PC-9 (cell line): ENCODE measurements at regions not wholly inside any gene's neighbourhood (a gene's known extent, or its start where the extent isn't known, plus 50 kb on each side); places are given as distances from the start of the nearest gene placed in this dataset.

Experiments
- BruUV-seq: library from RNA; stranded (reverse); fragments of 400-500 nt; replicated peaks from 2 replicates; lab custom pipeline; 2021; lab: Mats Ljungman, UMichigan
- CTCF ChIA-PET: fragments of 300-600 bp; sonication (Branson Sonifier 250); formaldehyde crosslinking; loops from one replicate; lab custom pipeline; 2022; ENCODE audit warnings: antibody characterized with exemption; lab: Charles Lee
- POLR2A ChIA-PET: fragments of 300-600 bp; sonication (Branson Sonifier 250); formaldehyde crosslinking; loops from one replicate; lab custom pipeline; 2022; ENCODE audit warnings: antibody characterized with exemption; ENCODE audit not compliant: unreplicated experiment; lab: Charles Lee
- DNase-seq, 2 experiments: peaks; one replicate each; pipeline versions ENCODE4 v3.0.0 to v3.0.0-alpha.2; 2015 to 2022; ENCODE audit warnings: mixed read lengths in 1 of 2
- H2AFZ ChIP-seq: fragments of 200-600 bp; sonication (generic); 2 replicates; pipeline ENCODE4 v1.8.1; 2017; ENCODE audit warnings: antibody characterized with exemption
- H3F3A ChIP-seq: fragments of 200-600 bp; sonication (generic); 2 replicates; pipeline ENCODE4 v1.8.1; 2017; ENCODE audit warnings: antibody characterized with exemption, mild to moderate bottlenecking, low read depth; ENCODE audit not compliant: insufficient read depth
- H3K27ac ChIP-seq: fragments of 200-600 bp; sonication (generic); 2 replicates; pipeline ENCODE4 v1.6.1; 2016; ENCODE audit warnings: mixed run types
- H3K27me3 ChIP-seq: fragments of 200-600 bp; sonication (generic); 2 replicates; pipeline ENCODE4 v1.6.1; 2016; ENCODE audit warnings: low read depth, mixed run types; ENCODE audit not compliant: insufficient read depth
- H3K36me3 ChIP-seq: fragments of 200-600 bp; sonication (generic); 2 replicates; pipeline ENCODE4 v1.6.1; 2016; ENCODE audit warnings: low read depth, mixed run types
- H3K4me1 ChIP-seq: fragments of 200-600 bp; sonication (generic); replicated peaks from 2 replicates; pipeline ENCODE4 v1.6.1; 2016; ENCODE audit warnings: mixed run types; ENCODE audit not compliant: insufficient read depth
- H3K4me2 ChIP-seq: fragments of 200-600 bp; sonication (generic); 2 replicates; pipeline ENCODE4 v1.6.1; 2017; ENCODE audit warnings: mixed run types
- H3K4me3 ChIP-seq: fragments of 200-600 bp; sonication (generic); 2 replicates; pipeline ENCODE4 v1.6.1; 2016; ENCODE audit warnings: mixed run types
- H3K79me2 ChIP-seq: fragments of 200-600 bp; sonication (generic); 2 replicates; pipeline ENCODE4 v1.6.1; 2017; ENCODE audit warnings: low read depth, mixed run types
- H3K9me2 ChIP-seq: fragments of 200-600 bp; sonication (generic); 2 replicates; pipeline ENCODE4 v1.8.1; 2017; ENCODE audit warnings: mild to moderate bottlenecking; ENCODE audit not compliant: insufficient read depth
- H3K9me3 ChIP-seq: fragments of 200-600 bp; sonication (generic); 2 replicates; pipeline ENCODE4 v1.8.1; 2016; ENCODE audit warnings: low read depth; ENCODE audit not compliant: insufficient read depth
- H4K20me1 ChIP-seq: fragments of 200-600 bp; sonication (generic); 2 replicates; pipeline ENCODE4 v1.8.1; 2017; ENCODE audit not compliant: insufficient read depth
- EZH2 ChIP-seq: fragments of 200-600 bp; sonication (generic); IDR thresholded peaks from 2 replicates; pipeline ENCODE4 v1.8.0; 2017; ENCODE audit warnings: antibody characterized with exemption, low read depth
- intact Hi-C: fragments of 100-400 bp; cut with micrococcal nuclease; formaldehyde crosslinking; loops from one replicate; pipeline ENCODE4 v1.10.0; 2022; ENCODE audit not compliant: unreplicated experiment
- TF ChIP-seq, protein P1 (sequence below): fragments of 200-600 bp; sonication (generic); conservative IDR thresholded peaks from 2 replicates; pipeline ENCODE4 v1.6.1; 2017; ENCODE audit warnings: mixed run types, antibody characterized with exemption, mild to moderate bottlenecking, moderate library complexity

DNA sequence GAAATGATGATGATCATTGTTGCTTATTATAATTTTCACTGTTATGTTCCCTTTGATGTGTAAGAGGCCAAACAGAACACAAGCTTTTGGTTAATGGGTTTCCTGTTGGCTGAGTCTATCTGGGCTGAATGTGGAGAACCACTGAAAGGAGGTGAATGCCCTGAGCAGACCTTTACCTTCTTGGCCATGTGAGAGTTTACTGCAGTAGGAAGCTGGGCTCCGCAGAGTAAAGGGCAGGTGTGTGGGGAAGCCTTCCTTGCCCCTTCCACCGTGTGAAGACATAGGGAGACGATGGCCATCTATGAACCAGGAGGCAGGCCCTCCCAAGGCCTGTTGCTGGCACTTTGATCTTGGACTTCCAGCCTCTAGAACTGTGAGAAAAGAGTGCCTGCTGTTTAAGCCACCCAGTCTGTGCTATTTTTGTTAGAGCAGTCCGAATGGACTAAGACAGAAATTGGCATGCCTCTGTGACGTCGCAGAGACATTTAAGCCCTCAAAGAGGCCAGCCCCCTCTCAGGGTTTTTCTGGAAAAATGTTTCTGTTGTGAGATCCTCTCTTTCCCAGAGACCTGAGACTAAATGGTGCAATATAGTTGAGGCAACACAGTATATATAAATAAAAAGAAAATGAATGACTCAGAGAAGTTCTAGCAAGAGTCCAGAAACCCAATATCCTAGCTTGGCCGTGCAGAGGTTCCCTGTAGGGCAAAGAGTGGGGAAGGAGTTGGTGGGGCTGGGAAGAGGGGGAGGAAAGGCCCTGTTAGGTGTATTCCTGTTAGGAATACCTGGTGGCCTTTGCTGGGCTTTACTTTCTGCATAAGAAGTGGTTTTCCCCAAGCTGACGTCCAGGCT is 121.9 kb upstream of the LGALSL start:
- POLR2A ChIA-PET = interaction anchor here (0.9 kb wide), 1 partner anchor 151 kb away, joined by 4 read pairs; no protein-coding TSS in a partner anchor
- BruUV-seq = no TSS peak
- TF ChIP-seq, protein P1, sequence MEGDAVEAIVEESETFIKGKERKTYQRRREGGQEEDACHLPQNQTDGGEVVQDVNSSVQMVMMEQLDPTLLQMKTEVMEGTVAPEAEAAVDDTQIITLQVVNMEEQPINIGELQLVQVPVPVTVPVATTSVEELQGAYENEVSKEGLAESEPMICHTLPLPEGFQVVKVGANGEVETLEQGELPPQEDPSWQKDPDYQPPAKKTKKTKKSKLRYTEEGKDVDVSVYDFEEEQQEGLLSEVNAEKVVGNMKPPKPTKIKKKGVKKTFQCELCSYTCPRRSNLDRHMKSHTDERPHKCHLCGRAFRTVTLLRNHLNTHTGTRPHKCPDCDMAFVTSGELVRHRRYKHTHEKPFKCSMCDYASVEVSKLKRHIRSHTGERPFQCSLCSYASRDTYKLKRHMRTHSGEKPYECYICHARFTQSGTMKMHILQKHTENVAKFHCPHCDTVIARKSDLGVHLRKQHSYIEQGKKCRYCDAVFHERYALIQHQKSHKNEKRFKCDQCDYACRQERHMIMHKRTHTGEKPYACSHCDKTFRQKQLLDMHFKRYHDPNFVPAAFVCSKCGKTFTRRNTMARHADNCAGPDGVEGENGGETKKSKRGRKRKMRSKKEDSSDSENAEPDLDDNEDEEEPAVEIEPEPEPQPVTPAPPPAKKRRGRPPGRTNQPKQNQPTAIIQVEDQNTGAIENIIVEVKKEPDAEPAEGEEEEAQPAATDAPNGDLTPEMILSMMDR = no peak
- no peak for TF ChIP-seq EZH2

DNA sequence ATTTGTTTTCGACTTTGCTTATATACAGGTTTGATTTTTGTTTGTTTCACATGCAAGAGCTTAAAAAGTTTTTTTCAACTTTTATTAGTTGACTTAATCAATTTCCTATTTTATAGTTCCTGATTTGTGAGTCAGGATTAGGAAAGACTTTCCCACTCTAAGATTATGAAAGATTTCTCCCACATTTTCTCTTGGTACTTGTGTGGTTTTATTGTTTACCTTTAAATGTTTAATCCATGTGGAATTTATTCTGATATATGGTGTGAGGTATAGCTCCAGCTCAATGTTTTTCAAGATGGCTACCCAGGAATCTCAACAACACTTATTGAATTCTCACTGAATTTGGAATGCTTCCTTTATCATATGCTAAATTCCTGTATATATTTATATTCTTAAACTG is 117.8 kb upstream of the LGALSL start:
- peaks cover 5% of the 10 kb centered on the region; the same call in 1 of the 2 replicates for H3K9me3 ChIP-seq
- no TSS peak for BruUV-seq
- peak in 1 of 2 experiments; percentile 72 for DNase-seq
- H4K20me1 ChIP-seq = no peaks in the 10 kb centered on the region
- no peak overlapping the region for H3K4me3 ChIP-seq
- TF ChIP-seq, protein P1 = no peak
- TF ChIP-seq EZH2 = no peak
- H3K4me1 ChIP-seq = peaks cover 27% of the 10 kb centered on the region
- H3K79me2 ChIP-seq = no peaks in the 10 kb centered on the region
- H3K36me3 ChIP-seq = no peaks in the 10 kb centered on the region
- ChIA-PET POLR2A (no interaction called here), CTCF (interaction anchor here (0.6 kb wide), 1 partner anchor 152 kb away, joined by 6 read pairs; no protein-coding TSS in a partner anchor)
- 0 out of 2 replicates have a peak, but pooled peaks cover 5% of the 10 kb centered on the region for H3F3A ChIP-seq
- no peaks in the 10 kb centered on the region for H3K9me2 ChIP-seq
- H3K27ac ChIP-seq = no peak overlapping the region
- intact Hi-C loops = loop anchor here (10.0 kb wide), 3 partner anchors 119 to 1239 kb away; partner anchors contain the start of gene LGALSL
- no peaks in the 10 kb centered on the region for H3K27me3 ChIP-seq
- H2AFZ ChIP-seq = no peak overlapping the region
- no peak overlapping the region for H3K4me2 ChIP-seq

More for the DNA sequence above, 121.9 kb upstream of the LGALSL start:
- H3K27ac ChIP-seq = no peak overlapping the region
- H3K36me3 ChIP-seq = no peaks in the 10 kb centered on the region
- H2AFZ ChIP-seq = no peak overlapping the region
- no peaks in the 10 kb centered on the region for H3K79me2 ChIP-seq
- 0 out of 2 replicates have a peak, but pooled peaks cover 10% of the 10 kb centered on the region for H3F3A ChIP-seq
- intact Hi-C loops = loop anchor here (1.0 to 10.0 kb wide), 10 partner anchors 31 to 1243 kb away; partner anchors contain the start of genes LGALSL and PELI1
- no peak overlapping the region for H3K4me2 ChIP-seq
- no peaks in the 10 kb centered on the region for H4K20me1 ChIP-seq
- H3K9me2 ChIP-seq = no peaks in the 10 kb centered on the region
- CTCF ChIA-PET = interaction anchor here (0.5 to 1.7 kb wide), 6 partner anchors 28 to 191 kb away, joined by 3 to 9 read pairs (median 5); partner anchors contain the start of gene AFTPH
- H3K27me3 ChIP-seq = no peaks in the 10 kb centered on the region
- H3K4me1 ChIP-seq = peaks cover 22% of the 10 kb centered on the region
- H3K4me3 ChIP-seq = no peak overlapping the region
- DNase-seq = no peak
- H3K9me3 ChIP-seq = peaks cover 2% of the 10 kb centered on the region; the same call in 1 of the 2 replicates

DNA sequence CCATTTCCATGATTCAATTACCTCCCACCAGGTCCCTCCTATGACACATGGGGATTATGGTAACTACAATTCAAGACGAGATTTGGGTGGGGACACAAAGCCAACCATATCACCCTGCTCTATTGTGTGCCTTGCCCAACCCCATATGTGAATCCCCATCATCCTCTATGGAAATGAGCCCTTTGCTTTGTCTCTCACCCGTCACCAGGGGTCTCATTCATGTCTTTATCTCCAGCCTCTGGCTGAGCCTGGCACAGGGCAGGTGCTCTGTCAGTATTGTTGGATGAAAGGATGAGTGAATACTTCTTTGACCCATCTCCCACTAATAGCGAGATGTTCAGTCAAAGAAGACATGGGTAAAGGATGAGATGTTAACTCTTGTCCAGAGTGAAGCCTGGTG is 116.6 kb upstream of the LGALSL start:
- H3K36me3 ChIP-seq = no peaks in the 10 kb centered on the region
- H3F3A ChIP-seq = peaks cover 9% of the 10 kb centered on the region; the same call in 1 of the 2 replicates
- no peaks in the 10 kb centered on the region for H4K20me1 ChIP-seq
- H3K9me3 ChIP-seq = peaks cover 5% of the 10 kb centered on the region; the same call in 1 of the 2 replicates
- no peaks in the 10 kb centered on the region for H3K9me2 ChIP-seq
- H3K4me2 ChIP-seq = no peak overlapping the region
- H3K27me3 ChIP-seq = no peaks in the 10 kb centered on the region
- no peak overlapping the region for H3K4me3 ChIP-seq
- no peak overlapping the region for H3K27ac ChIP-seq
- no TSS peak for BruUV-seq
- ChIA-PET CTCF (no interaction called here), POLR2A (no interaction called here)
- H3K4me1 ChIP-seq = peaks cover 32% of the 10 kb centered on the region
- DNase-seq = no peak
- H3K79me2 ChIP-seq = no peaks in the 10 kb centered on the region
- H2AFZ ChIP-seq = no peak overlapping the region
- intact Hi-C loops = loop anchor here (10.0 kb wide), 3 partner anchors 117 to 1237 kb away; partner anchors contain the start of gene LGALSL
- TF ChIP-seq, protein P1 = no peak
- no peak for TF ChIP-seq EZH2
